ENCODE measurements at regions not wholly inside any gene's neighbourhood (a gene's known extent, or its start where the extent isn't known, plus 50 kb on each side); places are given as distances from the start of the nearest gene placed in this dataset.

- TF ChIP-seq CTCF (IDR thresholded peaks at IDR 0.05; ENCODE audit: extremely low read depth, missing control alignments) = no peak
- no peak for DNase-seq (ENCODE audit: low spot score)
Measured at GRCh38 chr10:111261081-111261615, 184.3 kb downstream of the ADRA2A start.

- no peak for DNase-seq (ENCODE audit: low spot score)
- TF ChIP-seq CTCF (IDR thresholded peaks at IDR 0.05; ENCODE audit: extremely low read depth, missing control alignments) = no peak
Measured at GRCh38 chr10:111265341-111265740, 188.5 kb downstream of the ADRA2A start.

- no peak for DNase-seq (ENCODE audit: low spot score)
- TF ChIP-seq CTCF (IDR thresholded peaks at IDR 0.05; ENCODE audit: extremely low read depth, missing control alignments) = no peak
Measured at GRCh38 chr10:111266165-111266564, 189.3 kb downstream of the ADRA2A start.

- no peak for TF ChIP-seq CTCF (IDR thresholded peaks at IDR 0.05; ENCODE audit: extremely low read depth, missing control alignments)
- DNase-seq (ENCODE audit: low spot score) = no peak
Measured at GRCh38 chr10:111267673-111268072, 190.8 kb downstream of the ADRA2A start.

GRCh38 chr10:111273235-111273634, 196.4 kb downstream of the ADRA2A start:
- no peak for DNase-seq (ENCODE audit: low spot score)
- TF ChIP-seq CTCF (IDR thresholded peaks at IDR 0.05; ENCODE audit: extremely low read depth, missing control alignments) = no peak

GRCh38 chr10:111273635-111274034, 196.8 kb downstream of the ADRA2A start:
- no peak for DNase-seq (ENCODE audit: low spot score)
- no peak for TF ChIP-seq CTCF (IDR thresholded peaks at IDR 0.05; ENCODE audit: extremely low read depth, missing control alignments)

- no peak for DNase-seq (ENCODE audit: low spot score)
- no peak for TF ChIP-seq CTCF (IDR thresholded peaks at IDR 0.05; ENCODE audit: extremely low read depth, missing control alignments)
Measured at GRCh38 chr10:111275091-111275490, 198.3 kb downstream of the ADRA2A start.

All from GM20000 (cell line).